HEK293T (cell line): ENCODE measurements at regions not wholly inside any gene's neighbourhood (a gene's known extent, or its start where the extent isn't known, plus 50 kb on each side); places are given as distances from the start of the nearest gene placed in this dataset.

ENCODE experiments used
- BHLHE40 ChIP-seq: fragments of 450-650 bp; IDR thresholded peaks from 2 replicates; pipeline ENCODE4 v1.6.1; 2016; ENCODE audit warnings: mild to moderate bottlenecking, moderate library complexity, borderline replicate concordance
- ELF4 ChIP-seq: fragments of 450-650 bp; IDR thresholded peaks from 2 replicates; pipeline ENCODE4 v1.6.1; 2017; ENCODE audit warnings: antibody characterized with exemption
- FOXK2 ChIP-seq: fragments of 450-650 bp; IDR thresholded peaks from 2 replicates; pipeline ENCODE4 v1.6.1; 2016; ENCODE audit warnings: mild to moderate bottlenecking

- TF ChIP-seq BHLHE40 (no peak), ELF4 (no peak), FOXK2 (no peak)
These were observed 234.3 kb downstream of the ABCC12 start for GRCh38 chr16:47921535-47921934.
